ENCODE measurements at regions not wholly inside any gene's neighbourhood (a gene's known extent, or its start where the extent isn't known, plus 50 kb on each side); places are given as distances from the start of the nearest gene placed in this dataset.

- DNase-seq: no peak
These were observed 106.9 kb downstream of the SMIM20 start for GRCh38 chr4:26020881-26021280.

GRCh38 chr4:26021417-26022345 lies 107.7 kb downstream of the SMIM20 start:
- no peak for DNase-seq

- DNase-seq: no peak
These were observed 108.6 kb downstream of the SMIM20 start for GRCh38 chr4:26022346-26023202.

- no peak for DNase-seq
These were observed 109.4 kb downstream of the SMIM20 start for GRCh38 chr4:26023203-26023972.

- DNase-seq: no peak
These were observed 110.1 kb downstream of the SMIM20 start for GRCh38 chr4:26024079-26024478.

- DNase-seq: no peak
These were observed 114.2 kb downstream of the SMIM20 start for GRCh38 chr4:26028133-26028792.

- peak; percentile 79 for DNase-seq
These were observed 115.0 kb downstream of the SMIM20 start for GRCh38 chr4:26028793-26029567.

GRCh38 chr4:26029568-26030131 lies 115.6 kb downstream of the SMIM20 start:
- DNase-seq: no peak

GRCh38 chr4:26030260-26030667 lies 116.2 kb downstream of the SMIM20 start:
- DNase-seq: no peak

GRCh38 chr4:26030780-26031179 lies 116.8 kb downstream of the SMIM20 start:
- no peak for DNase-seq

GRCh38 chr4:26031704-26032103 lies 117.7 kb downstream of the SMIM20 start:
- DNase-seq: no peak

- no peak for DNase-seq
These were observed 118.1 kb downstream of the SMIM20 start for GRCh38 chr4:26032142-26032541.

- no peak for DNase-seq
These were observed 118.8 kb downstream of the SMIM20 start for GRCh38 chr4:26032630-26033317.

GRCh38 chr4:26033389-26033788 lies 119.4 kb downstream of the SMIM20 start:
- DNase-seq: no peak

- DNase-seq: peak; percentile 27
These were observed 120.8 kb downstream of the SMIM20 start for GRCh38 chr4:26034849-26035248.

GRCh38 chr4:26035921-26036320 lies 121.9 kb downstream of the SMIM20 start:
- no peak for DNase-seq

- DNase-seq: no peak
These were observed 125.8 kb downstream of the SMIM20 start for GRCh38 chr4:26039639-26040359.

GRCh38 chr4:26044524-26044923 lies 130.5 kb downstream of the SMIM20 start:
- no peak for DNase-seq

GRCh38 chr4:26044983-26045382 lies 131.0 kb downstream of the SMIM20 start:
- no peak for DNase-seq

GRCh38 chr4:26047795-26048194 lies 133.8 kb downstream of the SMIM20 start:
- no peak for DNase-seq
